GM19438 (cell line): ENCODE measurements at regions not wholly inside any gene's neighbourhood (a gene's known extent, or its start where the extent isn't known, plus 50 kb on each side); places are given as distances from the start of the nearest gene placed in this dataset.
"Not testable (repeated sequence)": the region's sequence is repeated elsewhere in the genome, so short reads cannot be mapped to it uniquely, and the experiment has no call there.

Experiments used
- ATAC-seq: cut with Tn5 transposase; IDR thresholded peaks from one replicate; pipeline ENCODE4 v1.9.1; 2021; ENCODE audit warnings: low read depth; ENCODE audit not compliant: unreplicated experiment

GRCh38 chr3:15982667-15983196, 185.0 kb upstream of the ANKRD28 start:
- no peak for ATAC-seq

- no peak for ATAC-seq
Observed at GRCh38 chr3:15983232-15983631, 185.5 kb upstream of the ANKRD28 start.

- no peak for ATAC-seq
Observed at GRCh38 chr3:15983693-15984092, 185.9 kb upstream of the ANKRD28 start.

DNA sequence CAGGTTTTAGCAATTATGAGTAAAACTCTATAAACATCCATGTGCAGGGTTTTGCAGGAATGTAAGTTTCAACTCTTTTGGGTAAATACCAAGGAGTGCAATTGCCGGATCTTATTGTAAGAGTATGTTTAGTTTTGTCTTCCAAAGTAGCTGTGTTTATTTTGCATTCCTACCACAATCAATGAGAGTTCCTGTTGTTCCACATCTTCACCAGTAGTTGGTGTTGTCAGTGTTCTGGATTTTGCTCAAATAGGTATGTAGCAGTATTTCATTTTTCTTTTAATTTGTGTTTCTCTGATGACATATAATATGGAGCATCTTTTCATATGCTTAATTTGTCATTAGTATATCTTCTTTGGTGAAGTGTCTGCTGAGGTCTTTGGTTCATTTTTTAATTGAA, 185.1 kb upstream of the GALNT15 start:
- no peak for ATAC-seq

GRCh38 chr3:15993660-15994059, 180.8 kb upstream of the GALNT15 start:
- ATAC-seq: not testable (repeated sequence)

- not testable (repeated sequence) for ATAC-seq
Observed at GRCh38 chr3:15996496-15996895, 178.0 kb upstream of the GALNT15 start.

- ATAC-seq: no peak
Observed at GRCh38 chr3:15997274-15997943, 177.1 kb upstream of the GALNT15 start.

DNA sequence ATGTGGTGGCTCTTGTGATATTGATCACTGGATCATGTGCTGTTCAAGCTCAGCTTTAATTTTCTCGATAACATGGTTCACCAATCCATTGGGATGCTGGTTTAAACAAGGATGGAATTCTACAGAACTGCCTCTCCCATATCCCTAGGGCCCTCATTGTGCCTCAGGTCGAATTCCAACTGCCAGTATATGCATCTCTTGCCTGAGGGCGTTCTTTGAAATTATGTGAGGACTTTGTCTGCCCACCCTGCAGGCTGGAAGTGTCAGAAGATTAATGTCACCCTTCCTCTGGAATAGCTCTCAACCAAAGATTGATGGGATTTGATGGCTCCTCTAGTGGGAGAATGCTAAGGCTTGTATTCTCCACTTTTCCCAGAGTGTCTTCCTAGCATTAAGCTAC, 175.6 kb upstream of the GALNT15 start:
- no peak for ATAC-seq

DNA sequence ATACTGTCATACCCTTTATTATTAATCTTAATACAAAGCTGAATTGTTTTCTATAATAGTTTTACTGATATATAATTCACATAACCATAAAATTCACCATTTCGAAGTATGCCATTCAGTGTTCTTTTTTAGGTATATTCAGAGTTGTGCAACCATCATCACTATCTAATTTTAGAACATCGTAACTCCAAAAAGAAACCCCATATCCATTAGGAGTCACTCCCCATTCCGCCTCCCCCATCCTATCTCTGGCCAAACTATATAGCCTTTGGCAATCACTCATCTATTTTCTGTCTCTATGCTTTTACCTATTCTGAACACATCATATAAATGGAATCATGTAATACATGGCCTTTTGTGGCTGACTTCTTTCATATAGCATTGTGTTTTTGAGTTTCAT, 169.7 kb upstream of the GALNT15 start:
- no peak for ATAC-seq

DNA sequence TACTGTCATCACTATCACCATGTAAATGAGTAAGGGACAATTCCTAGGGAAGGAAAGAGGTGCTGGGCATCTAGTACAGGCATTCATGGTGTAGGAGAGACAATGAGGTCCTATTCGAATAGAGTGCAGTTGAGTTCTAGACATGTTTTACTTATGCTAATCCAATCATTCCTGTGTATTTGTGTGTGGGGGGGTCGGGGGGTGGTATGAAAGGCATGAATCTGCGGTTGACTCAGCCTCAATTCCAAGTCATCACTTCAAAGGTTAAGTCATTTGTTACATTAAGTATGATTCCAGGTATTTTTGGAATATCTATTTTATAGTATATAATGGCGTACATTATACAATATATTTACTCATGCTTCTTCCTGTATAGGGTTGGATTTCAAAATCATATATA, 163.1 kb upstream of the GALNT15 start:
- ATAC-seq: no peak

GRCh38 chr3:16012086-16012485, 162.4 kb upstream of the GALNT15 start:
- ATAC-seq: no peak

DNA sequence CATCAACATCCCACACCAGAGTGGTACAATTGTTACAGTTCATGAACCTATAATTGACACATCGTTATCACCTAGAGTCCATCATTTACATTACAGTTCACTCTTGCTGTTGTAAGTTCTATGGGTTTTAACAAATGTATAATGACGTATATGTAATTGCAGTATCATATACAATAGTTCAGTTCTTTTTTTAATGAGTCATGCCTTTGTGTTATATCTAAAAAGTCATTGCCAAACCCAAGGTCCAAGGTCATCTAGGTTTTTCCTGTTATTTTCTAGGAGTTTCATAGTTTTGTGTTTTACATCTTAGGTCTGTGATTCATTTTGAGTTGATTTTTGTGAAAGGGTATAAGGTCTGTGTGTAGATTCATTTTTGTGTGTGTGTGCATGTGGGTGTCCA, 160.9 kb upstream of the GALNT15 start:
- no peak for ATAC-seq

- ATAC-seq: not testable (repeated sequence)
Observed at GRCh38 chr3:16021801-16022200, 152.7 kb upstream of the GALNT15 start.

DNA sequence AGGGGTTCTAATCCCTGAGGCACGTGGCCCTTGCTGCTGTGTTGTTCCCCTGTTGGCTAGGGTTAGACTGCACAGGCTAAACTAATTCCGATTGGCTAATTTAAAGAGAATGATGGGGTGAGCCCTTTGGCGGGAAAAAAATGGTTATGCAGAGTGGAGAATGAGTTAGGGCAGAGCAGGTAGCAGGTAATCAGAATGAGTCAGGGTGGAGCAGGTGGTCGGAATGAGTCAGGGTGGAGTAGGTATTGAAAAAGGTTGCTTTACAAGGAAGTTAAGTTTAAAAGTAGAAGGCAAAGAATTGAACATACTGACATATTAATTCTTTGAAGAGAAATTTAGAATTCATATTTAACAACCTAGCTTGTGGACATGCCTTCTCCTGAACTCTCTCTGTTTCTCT, 150.6 kb upstream of the GALNT15 start:
- not testable (repeated sequence) for ATAC-seq

GRCh38 chr3:16024548-16024947, 149.9 kb upstream of the GALNT15 start:
- ATAC-seq: no peak

- ATAC-seq: no peak
Observed at GRCh38 chr3:16026753-16027152, 147.7 kb upstream of the GALNT15 start.

GRCh38 chr3:16028604-16029003, 145.9 kb upstream of the GALNT15 start:
- ATAC-seq: no peak

GRCh38 chr3:16030342-16030741, 144.1 kb upstream of the GALNT15 start:
- no peak for ATAC-seq

GRCh38 chr3:16031434-16031833, 143.0 kb upstream of the GALNT15 start:
- no peak for ATAC-seq

- ATAC-seq: no peak
Observed at GRCh38 chr3:16033889-16034687, 140.4 kb upstream of the GALNT15 start.

DNA sequence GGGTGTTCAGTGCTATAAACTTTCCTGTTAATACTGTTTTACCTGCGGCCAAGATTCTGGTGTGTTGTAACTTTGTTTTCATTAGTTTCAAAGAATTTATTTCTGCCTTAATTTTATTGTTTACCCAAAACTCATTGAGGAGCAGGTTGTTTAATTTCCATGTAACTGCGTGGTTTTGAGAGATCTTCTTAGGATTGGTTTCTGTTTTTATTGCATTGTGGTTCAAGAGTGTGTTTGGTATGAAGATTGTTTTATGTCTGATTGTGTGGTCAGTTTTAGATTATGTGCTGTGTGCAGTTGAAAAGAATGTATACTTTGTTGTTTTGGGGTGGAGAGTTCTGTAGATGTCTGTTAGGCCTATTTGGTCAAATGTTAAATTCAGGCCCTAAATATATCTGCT, 133.5 kb upstream of the GALNT15 start:
- no peak for ATAC-seq
